Testis (tissue), 2 donors: ENCODE measurements at regions not wholly inside any gene's neighbourhood (a gene's known extent, or its start where the extent isn't known, plus 50 kb on each side); places are given as distances from the start of the nearest gene placed in this dataset.

Source experiments
- DNase-seq: peaks from one replicate; pipeline ENCODE4 v3.0.0-alpha.2; 2019
- H3K27ac ChIP-seq, 2 donors: fragments of 200-600 bp; sonication (generic); one replicate each; pipeline ENCODE4 v1.5.1; 2019
- H3K27me3 ChIP-seq: fragments of 200-600 bp; sonication (generic); one replicate; pipeline ENCODE4 v1.5.1; 2019
- H3K36me3 ChIP-seq: fragments of 200-600 bp; sonication (generic); one replicate; pipeline ENCODE4 v1.5.1; 2017; ENCODE audit warnings: low read depth; ENCODE audit errors: missing control alignments
- H3K4me1 ChIP-seq: fragments of 200-600 bp; sonication (generic); one replicate; pipeline ENCODE4 v1.5.1; 2019
- H3K4me3 ChIP-seq, 2 donors: fragments of 200-600 bp; sonication (generic); one replicate each; pipeline ENCODE4 v1.5.1; 2017 to 2019
- H3K9me3 ChIP-seq: fragments of 200-600 bp; sonication (generic); one replicate; pipeline ENCODE4 v1.5.1; 2017
- CTCF ChIP-seq, 3 experiments: fragments of 450-650 bp in 2 of 3; fragments of 200-600 bp in 1 of 3; sonication (generic) in 1 of 3; IDR thresholded peaks; one replicate each; pipeline ENCODE4 v1.5.1; 2016 to 2019; ENCODE audit warnings: antibody characterized with exemption in 3 of 3, mild to moderate bottlenecking in 2 of 3, moderate library complexity in 1 of 3
- POLR2A ChIP-seq: fragments of 450-650 bp; IDR thresholded peaks from one replicate; pipeline ENCODE4 v1.6.1; 2017; ENCODE audit warnings: antibody characterized with exemption, mild to moderate bottlenecking, moderate library complexity
- WGBS, 2 donors: methylation state at CpG; one replicate each; pipeline ENCODE4 v1.1.5; 2018; 5-methylcytosine and 5-hydroxymethylcytosine counted together
- intact Hi-C: fragments of 100-400 bp; cut with DNase I; formaldehyde crosslinking; loops from one replicate; pipeline ENCODE4 v1.15.1; 2023; ENCODE audit warnings: low total_unique reads

DNA sequence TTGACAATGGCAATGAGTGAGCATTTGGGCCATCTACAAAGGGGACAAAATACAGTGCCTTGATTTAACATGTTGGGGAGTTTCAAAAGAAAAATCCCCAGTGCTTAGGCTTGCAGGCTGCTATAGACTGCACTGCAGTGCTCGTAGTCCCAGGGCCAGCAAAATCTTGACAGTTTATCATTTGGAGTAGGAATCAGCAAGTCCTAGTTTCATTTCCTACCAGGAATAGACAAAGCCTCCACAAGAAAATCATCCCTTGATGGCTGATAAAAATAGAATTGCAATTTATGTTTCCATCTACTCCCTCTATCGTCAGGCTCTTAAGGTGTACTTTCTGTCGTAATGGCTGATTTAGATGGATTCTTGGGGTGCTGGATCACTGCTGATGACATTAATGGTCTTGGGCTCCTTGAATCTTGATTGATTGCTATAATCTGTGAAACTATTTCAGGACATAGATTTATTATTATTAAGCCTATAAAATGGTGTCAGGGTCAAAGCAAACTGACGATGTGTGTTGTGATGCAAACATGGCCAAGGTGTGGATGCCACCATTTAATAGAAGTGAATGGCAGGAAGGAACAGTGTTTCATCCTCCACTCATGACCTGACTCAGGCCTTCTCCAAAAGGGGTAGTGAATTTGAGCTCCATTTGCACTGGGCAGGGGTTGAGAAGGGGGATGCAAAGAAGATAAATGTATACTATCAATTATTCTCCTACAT lies 171.7 kb downstream of the PIK3R1 start:
- TF ChIP-seq CTCF (IDR thresholded peaks at IDR 0.05) (no peak), POLR2A (no peak)
- no peak overlapping the region for H3K4me3 ChIP-seq
- H3K36me3 ChIP-seq: no peaks in the 10 kb centered on the region
- H3K4me1 ChIP-seq: no peaks in the 10 kb centered on the region
- no peaks in the 10 kb centered on the region for H3K27me3 ChIP-seq
- intact Hi-C loops: no loop called here
- WGBS, 2 donors: 94% methylated on average over 4 of the region's 4 CpGs
- no peak for DNase-seq
- H3K9me3 ChIP-seq: no peaks in the 10 kb centered on the region
- H3K27ac ChIP-seq: no peak overlapping the region

- no peaks in the 10 kb centered on the region for H3K4me1 ChIP-seq
- no peaks in the 10 kb centered on the region for H3K36me3 ChIP-seq
- H3K4me3 ChIP-seq: no peak overlapping the region
- WGBS, 2 donors: 84 to 92% methylated on average over 3 of the region's 3 CpGs
- intact Hi-C loops: no loop called here
- H3K27ac ChIP-seq: no peak overlapping the region
- no peak for DNase-seq
- TF ChIP-seq CTCF (IDR thresholded peaks at IDR 0.05) (no peak), POLR2A (no peak)
- no peaks in the 10 kb centered on the region for H3K9me3 ChIP-seq
- H3K27me3 ChIP-seq: no peaks in the 10 kb centered on the region
These were observed 174.1 kb downstream of the PIK3R1 start for GRCh38 chr5:68389618-68390017.

- WGBS, 2 donors: 49 to 60% methylated on average over 2 of the region's 2 CpGs
- Histone ChIP-seq H3K36me3 (no peaks in the 10 kb centered on the region), H3K27ac (no peak overlapping the region), H3K4me3 (no peak overlapping the region), H3K4me1 (no peaks in the 10 kb centered on the region), H3K27me3 (no peaks in the 10 kb centered on the region), H3K9me3 (no peaks in the 10 kb centered on the region)
- no peak for DNase-seq
- intact Hi-C loops: no loop called here
- TF ChIP-seq CTCF (IDR thresholded peaks at IDR 0.05) (no peak), POLR2A (no peak)
These were observed 177.1 kb downstream of the PIK3R1 start for GRCh38 chr5:68392617-68393016.

DNA sequence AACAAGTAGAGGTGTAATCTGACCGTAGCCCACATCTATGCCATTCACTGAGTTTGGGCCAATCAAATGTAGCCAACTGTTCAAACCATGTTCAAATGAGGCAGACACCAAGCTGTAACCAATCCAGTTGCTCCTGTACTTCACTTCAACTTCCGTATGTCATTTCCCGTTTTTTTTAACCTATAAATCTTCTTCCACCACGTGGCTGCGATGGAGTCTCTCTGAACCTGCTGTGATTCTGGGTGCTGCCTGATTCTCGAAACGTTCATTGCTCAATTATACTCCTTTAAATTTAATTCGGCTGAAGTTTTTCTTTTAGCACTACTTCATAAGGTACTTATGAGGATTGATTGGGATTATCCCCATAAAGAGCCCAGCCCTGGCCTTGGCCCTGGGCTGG lies 179.7 kb downstream of the PIK3R1 start:
- TF ChIP-seq POLR2A (no peak), CTCF (IDR thresholded peaks at IDR 0.05) (no peak)
- WGBS, 2 donors: 89 to 94% methylated on average over 8 of the region's 8 CpGs

GRCh38 chr5:68395926-68396511 lies 180.5 kb downstream of the PIK3R1 start:
- intact Hi-C loops: no loop called here
- no peak for DNase-seq
- Histone ChIP-seq H3K27ac (no peak overlapping the region), H3K9me3 (no peaks in the 10 kb centered on the region), H3K4me1 (no peaks in the 10 kb centered on the region), H3K36me3 (no peaks in the 10 kb centered on the region), H3K27me3 (no peaks in the 10 kb centered on the region), H3K4me3 (no peak overlapping the region)
- 70 to 79% methylated on average over 2 of the region's 2 CpGs for whole genome bisulfite sequencing, 2 donors
- no peak for TF ChIP-seq POLR2A

More for the DNA sequence above, 179.7 kb downstream of the PIK3R1 start:
- intact Hi-C loops: no loop called here
- Histone ChIP-seq H3K4me3 (no peak overlapping the region), H3K4me1 (no peaks in the 10 kb centered on the region), H3K36me3 (no peaks in the 10 kb centered on the region), H3K27me3 (no peaks in the 10 kb centered on the region), H3K27ac (no peak overlapping the region), H3K9me3 (no peaks in the 10 kb centered on the region)
- DNase-seq: no peak
